ENCODE measurements at regions not wholly inside any gene's neighbourhood (a gene's known extent, or its start where the extent isn't known, plus 50 kb on each side); places are given as distances from the start of the nearest gene placed in this dataset.

DNA sequence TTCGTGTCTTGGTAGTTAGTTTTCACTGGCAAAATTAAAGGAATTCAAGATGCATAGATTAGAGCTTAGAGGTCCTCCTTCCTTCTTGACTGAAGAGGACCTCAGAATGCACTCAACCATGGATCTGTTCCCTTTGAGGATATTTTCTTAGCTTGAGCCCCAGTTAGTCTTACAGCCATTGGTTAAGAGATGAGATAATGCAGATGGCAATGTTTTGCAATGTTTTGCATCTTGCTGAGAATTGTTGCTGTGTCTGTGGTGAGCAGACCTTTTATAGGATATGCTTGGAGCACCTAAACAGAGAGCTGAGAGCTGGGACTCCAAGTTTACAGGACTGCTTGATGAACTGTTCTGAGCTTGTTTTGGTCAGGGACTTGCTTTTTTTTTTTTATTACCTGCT is 107.5 kb downstream of the TMEM170B start:
- 58 to 68% (median 59%) methylated on average over 1 of the region's 1 CpG for WGBS, 3 donors
- intact Hi-C loops (cut with DNase I): no loop called here
- no peak overlapping the region for H3K27ac ChIP-seq

DNA sequence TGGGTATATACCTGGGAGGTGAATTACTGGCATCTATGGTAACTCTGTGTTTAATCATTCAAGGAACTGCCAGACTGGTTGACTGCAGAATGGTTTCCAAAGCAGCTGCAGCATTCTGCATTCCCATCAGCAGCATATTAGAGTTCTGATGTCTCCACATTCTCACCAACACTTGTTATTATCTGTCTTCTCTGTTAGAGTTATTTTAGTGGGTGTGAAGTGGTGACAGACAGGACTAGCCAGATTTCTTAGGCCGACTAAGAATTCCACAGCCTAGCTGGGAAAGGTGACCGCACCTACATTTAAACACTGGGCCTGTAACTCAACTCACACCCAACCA is 110.9 kb downstream of the TMEM170B start:
- WGBS, 3 donors: 66 to 91% (median 71%) methylated on average over 2 of the region's 2 CpGs
- H3K4me3 ChIP-seq: no peak overlapping the region
- H3K27ac ChIP-seq: no peak overlapping the region
- no peaks in the 10 kb centered on the region for H3K9me3 ChIP-seq
- no peaks in the 10 kb centered on the region for H3K36me3 ChIP-seq
- no peaks in the 10 kb centered on the region for H3K27me3 ChIP-seq
- TF ChIP-seq EP300 (IDR thresholded peaks at IDR 0.05) (no peak), POLR2A (IDR thresholded peaks at IDR 0.05) (no peak)
- TF ChIP-seq, protein P1, sequence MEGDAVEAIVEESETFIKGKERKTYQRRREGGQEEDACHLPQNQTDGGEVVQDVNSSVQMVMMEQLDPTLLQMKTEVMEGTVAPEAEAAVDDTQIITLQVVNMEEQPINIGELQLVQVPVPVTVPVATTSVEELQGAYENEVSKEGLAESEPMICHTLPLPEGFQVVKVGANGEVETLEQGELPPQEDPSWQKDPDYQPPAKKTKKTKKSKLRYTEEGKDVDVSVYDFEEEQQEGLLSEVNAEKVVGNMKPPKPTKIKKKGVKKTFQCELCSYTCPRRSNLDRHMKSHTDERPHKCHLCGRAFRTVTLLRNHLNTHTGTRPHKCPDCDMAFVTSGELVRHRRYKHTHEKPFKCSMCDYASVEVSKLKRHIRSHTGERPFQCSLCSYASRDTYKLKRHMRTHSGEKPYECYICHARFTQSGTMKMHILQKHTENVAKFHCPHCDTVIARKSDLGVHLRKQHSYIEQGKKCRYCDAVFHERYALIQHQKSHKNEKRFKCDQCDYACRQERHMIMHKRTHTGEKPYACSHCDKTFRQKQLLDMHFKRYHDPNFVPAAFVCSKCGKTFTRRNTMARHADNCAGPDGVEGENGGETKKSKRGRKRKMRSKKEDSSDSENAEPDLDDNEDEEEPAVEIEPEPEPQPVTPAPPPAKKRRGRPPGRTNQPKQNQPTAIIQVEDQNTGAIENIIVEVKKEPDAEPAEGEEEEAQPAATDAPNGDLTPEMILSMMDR (IDR thresholded peaks at IDR 0.05): no peak
- no peak for DNase-seq
- H3K4me1 ChIP-seq (ENCODE audit: insufficient read depth): peaks cover 4% of the 10 kb centered on the region
- intact Hi-C loops (cut with DNase I): no loop called here

More for the DNA sequence above, 107.5 kb downstream of the TMEM170B start:
- H3K4me3 ChIP-seq: no peak overlapping the region
- H3K9me3 ChIP-seq: no peaks in the 10 kb centered on the region
- peaks cover 1% of the 10 kb centered on the region for H3K4me1 ChIP-seq (ENCODE audit: insufficient read depth)
- DNase-seq: no peak
- TF ChIP-seq, protein P1 (IDR thresholded peaks at IDR 0.05): no peak
- no peak for TF ChIP-seq EP300 (IDR thresholded peaks at IDR 0.05)
- no peak for TF ChIP-seq POLR2A (IDR thresholded peaks at IDR 0.05)
- no peaks in the 10 kb centered on the region for H3K36me3 ChIP-seq
- H3K27me3 ChIP-seq: no peaks in the 10 kb centered on the region

DNA sequence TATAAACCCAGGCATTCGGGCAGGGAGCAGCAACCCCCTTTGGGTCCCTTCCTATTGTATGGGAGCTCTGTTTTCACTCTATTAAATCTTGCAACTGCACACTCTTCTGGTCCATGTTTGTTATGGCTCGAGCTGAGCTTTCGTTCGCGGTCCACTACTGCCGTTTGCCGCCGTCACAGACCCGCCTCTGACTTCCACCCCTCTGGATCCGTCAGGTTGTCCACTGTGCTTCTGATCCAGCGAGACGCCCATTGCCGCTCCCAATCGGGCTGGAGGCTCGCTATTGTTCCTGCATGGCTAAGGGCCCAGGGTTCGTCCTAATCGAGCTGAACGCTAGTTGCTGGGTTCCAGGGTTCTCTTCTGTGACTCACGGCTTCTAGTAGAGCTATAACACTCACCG is 111.3 kb downstream of the TMEM170B start:
- H3K27ac ChIP-seq: no peak overlapping the region
- no peaks in the 10 kb centered on the region for H3K9me3 ChIP-seq
- DNase-seq: no peak
- no peaks in the 10 kb centered on the region for H3K27me3 ChIP-seq
- TF ChIP-seq EP300 (IDR thresholded peaks at IDR 0.05) (no peak), POLR2A (IDR thresholded peaks at IDR 0.05) (no peak)
- TF ChIP-seq, protein P1 (IDR thresholded peaks at IDR 0.05): no peak
- H3K4me3 ChIP-seq: no peak overlapping the region
- peaks cover 8% of the 10 kb centered on the region for H3K4me1 ChIP-seq (ENCODE audit: insufficient read depth)
- intact Hi-C loops (cut with DNase I): no loop called here
- WGBS, 3 donors: 95 to 98% (median 98%) methylated on average over 20 of the region's 20 CpGs
- no peaks in the 10 kb centered on the region for H3K36me3 ChIP-seq

DNA sequence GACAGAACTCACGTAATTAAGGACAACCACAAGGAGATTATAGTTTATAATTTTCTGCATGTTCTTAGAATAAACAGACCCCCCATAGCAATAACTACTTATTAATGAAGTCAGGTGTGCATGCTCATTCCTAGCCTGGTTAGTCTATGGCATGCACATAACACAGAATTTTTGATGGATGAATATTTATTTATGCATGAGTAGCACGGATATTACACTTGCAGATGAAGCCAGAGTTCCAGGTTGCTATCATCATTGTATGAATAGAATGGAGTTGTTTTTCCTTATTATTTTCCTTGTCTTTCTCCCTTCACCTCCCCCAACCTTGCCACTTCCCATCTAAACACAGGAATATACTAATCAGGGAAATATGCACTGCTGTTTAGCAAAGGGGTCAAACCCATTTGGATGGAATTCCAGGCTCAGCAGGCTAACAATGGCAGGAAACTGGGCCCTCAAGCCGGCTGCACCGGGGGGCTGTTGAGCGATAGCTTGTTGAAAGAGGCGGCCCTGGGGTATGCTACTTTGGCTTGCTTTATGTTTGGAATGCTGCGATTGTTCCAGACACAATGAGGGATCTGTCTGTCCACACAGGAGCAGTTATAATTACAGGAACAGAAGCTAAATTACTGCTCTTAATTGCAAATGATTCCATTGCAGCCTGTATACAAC is 112.6 kb downstream of the TMEM170B start:
- intact Hi-C loops (cut with DNase I): loop anchor here (10.0 kb wide), 2 partner anchors 585 to 955 kb away; no protein-coding TSS in a partner anchor
- H3K9me3 ChIP-seq: no peaks in the 10 kb centered on the region

More for the DNA sequence above, 112.6 kb downstream of the TMEM170B start:
- 69 to 83% (median 82%) methylated on average over 7 of the region's 7 CpGs for WGBS, 3 donors
- Histone ChIP-seq H3K36me3 (no peaks in the 10 kb centered on the region), H3K27me3 (no peaks in the 10 kb centered on the region), H3K4me3 (no peak overlapping the region), H3K4me1 (ENCODE audit: insufficient read depth) (peaks cover 12% of the 10 kb centered on the region), H3K27ac (no peak overlapping the region)
- DNase-seq: no peak
- TF ChIP-seq EP300 (IDR thresholded peaks at IDR 0.05) (no peak), POLR2A (IDR thresholded peaks at IDR 0.05) (no peak)
- TF ChIP-seq, protein P1 (IDR thresholded peaks at IDR 0.05): no peak

Measured in ovary (tissue), 7 donors.